HG03097 (cell line): ENCODE measurements at regions not wholly inside any gene's neighbourhood (a gene's known extent, or its start where the extent isn't known, plus 50 kb on each side); places are given as distances from the start of the nearest gene placed in this dataset.
"Not testable (repeated sequence)": the region's sequence is repeated elsewhere in the genome, so short reads cannot be mapped to it uniquely, and the experiment has no call there.

Experiments
- ATAC-seq: cut with Tn5 transposase; IDR thresholded peaks from one replicate; pipeline ENCODE4 v1.9.1; 2021; ENCODE audit not compliant: unreplicated experiment, low FRiP score

- ATAC-seq: no peak
Observed at GRCh38 chr2:17460371-17461086, 57.7 kb downstream of the RAD51AP2 start.

GRCh38 chr2:17455343-17455742, 62.9 kb downstream of the RAD51AP2 start:
- no peak for ATAC-seq

- ATAC-seq: not testable (repeated sequence)
Observed at GRCh38 chr2:17446191-17446590, 72.0 kb downstream of the RAD51AP2 start.

- no peak for ATAC-seq
Observed at GRCh38 chr2:17445744-17446143, 72.5 kb downstream of the RAD51AP2 start.

GRCh38 chr2:17442334-17442733, 75.9 kb downstream of the RAD51AP2 start:
- ATAC-seq: no peak

GRCh38 chr2:17441790-17442189, 76.5 kb downstream of the RAD51AP2 start:
- ATAC-seq: no peak

GRCh38 chr2:17441055-17441771, 77.0 kb downstream of the RAD51AP2 start:
- no peak for ATAC-seq

- ATAC-seq: no peak
Observed at GRCh38 chr2:17430326-17430725, 87.9 kb downstream of the RAD51AP2 start.

GRCh38 chr2:17429130-17429529, 89.1 kb downstream of the RAD51AP2 start:
- no peak for ATAC-seq

GRCh38 chr2:17427401-17427800, 90.8 kb downstream of the RAD51AP2 start:
- no peak for ATAC-seq

GRCh38 chr2:17426743-17427142, 91.5 kb downstream of the RAD51AP2 start:
- no peak for ATAC-seq

- ATAC-seq: no peak
Observed at GRCh38 chr2:17422061-17422460, 96.2 kb downstream of the RAD51AP2 start.

- no peak for ATAC-seq
Observed at GRCh38 chr2:17416884-17417391, 101.3 kb downstream of the RAD51AP2 start.

- no peak for ATAC-seq
Observed at GRCh38 chr2:17413036-17413435, 105.2 kb downstream of the RAD51AP2 start.

- ATAC-seq: no peak
Observed at GRCh38 chr2:17401096-17401495, 117.1 kb downstream of the RAD51AP2 start.

GRCh38 chr2:17398770-17399169, 119.5 kb downstream of the RAD51AP2 start:
- ATAC-seq: no peak

GRCh38 chr2:17388798-17389197, 129.4 kb downstream of the RAD51AP2 start:
- no peak for ATAC-seq

GRCh38 chr2:17387591-17387990, 130.6 kb downstream of the RAD51AP2 start:
- no peak for ATAC-seq

GRCh38 chr2:17386771-17387170, 131.5 kb downstream of the RAD51AP2 start:
- ATAC-seq: no peak

- ATAC-seq: no peak
Observed at GRCh38 chr2:17380003-17380402, 138.2 kb downstream of the RAD51AP2 start.

- no peak for ATAC-seq
Observed at GRCh38 chr2:17375262-17375661, 143.0 kb downstream of the RAD51AP2 start.

GRCh38 chr2:17373741-17374140, 144.5 kb downstream of the RAD51AP2 start:
- no peak for ATAC-seq
